SU-DHL-6 (cell line): ENCODE measurements at regions not wholly inside any gene's neighbourhood (a gene's known extent, or its start where the extent isn't known, plus 50 kb on each side); places are given as distances from the start of the nearest gene placed in this dataset.
"Not testable (repeated sequence)": the region's sequence is repeated elsewhere in the genome, so short reads cannot be mapped to it uniquely, and the experiment has no call there.

Source experiments
- H2AFZ ChIP-seq: fragments of 200-600 bp; sonication (generic); 2 replicates; pipeline ENCODE4 v1.6.1; 2014; ENCODE audit warnings: low read depth, mild to moderate bottlenecking, moderate library complexity, mixed read lengths, antibody characterized with exemption, low read length; ENCODE audit not compliant: severe bottlenecking
- H3F3A ChIP-seq: fragments of 200-600 bp; shearing (Covaris generic); 2 replicates; pipeline ENCODE4 v1.6.0; 2016; ENCODE audit warnings: antibody characterized with exemption, mild to moderate bottlenecking; ENCODE audit not compliant: insufficient read depth
- H3K27ac ChIP-seq: fragments of 200-600 bp; sonication (generic); 2 replicates; pipeline ENCODE4 v1.5.1; 2016; ENCODE audit warnings: low read depth, mild to moderate bottlenecking, low read length, moderate library complexity, mixed read lengths
- H3K27me3 ChIP-seq: fragments of 200-600 bp; sonication (generic), shearing (Covaris generic); 2 replicates; pipeline ENCODE4 v1.6.0; 2014; ENCODE audit warnings: mild to moderate bottlenecking, low read length
- H3K36me3 ChIP-seq: fragments of 200-600 bp; sonication (generic); 2 replicates; pipeline ENCODE4 v1.6.1; 2014; ENCODE audit warnings: mild to moderate bottlenecking, low read length, mixed read lengths
- H3K4me2 ChIP-seq: fragments of 300-600, 200-600 bp; shearing (Covaris generic), sonication (generic); 2 replicates; pipeline ENCODE4 v1.6.0; 2014; ENCODE audit warnings: low read length, low read depth, mild to moderate bottlenecking; ENCODE audit not compliant: poor library complexity, severe bottlenecking
- H3K4me3 ChIP-seq: fragments of 200-600 bp; sonication (generic); 2 replicates; pipeline ENCODE4 v1.5.1; 2014; ENCODE audit warnings: antibody characterized with exemption, low read length, mild to moderate bottlenecking, mixed read lengths; ENCODE audit not compliant: insufficient read depth, poor library complexity, severe bottlenecking
- H3K79me2 ChIP-seq: fragments of 200-600 bp; sonication (generic); 2 replicates; pipeline ENCODE4 v1.6.1; 2014; ENCODE audit warnings: mild to moderate bottlenecking, low read length, moderate library complexity; ENCODE audit not compliant: insufficient read depth
- H3K9ac ChIP-seq: fragments of 200-600 bp; sonication (generic); 2 replicates; pipeline ENCODE4 v1.7.0; 2014; ENCODE audit warnings: mild to moderate bottlenecking, low read length
- H3K9me2 ChIP-seq: fragments of 200-600 bp; sonication (generic); replicated peaks from 2 replicates; pipeline ENCODE4 v1.6.1; 2014; ENCODE audit warnings: low read length; ENCODE audit not compliant: insufficient read depth
- H3K9me3 ChIP-seq: fragments of 200-600 bp; sonication (generic); 2 replicates; pipeline ENCODE4 v1.6.1; 2014; ENCODE audit warnings: low read length, mixed read lengths; ENCODE audit not compliant: insufficient read depth
- H4K20me1 ChIP-seq: fragments of 200-600 bp; sonication (generic); 2 replicates; pipeline ENCODE4 v1.6.1; 2014; ENCODE audit warnings: low read depth, mild to moderate bottlenecking, antibody characterized with exemption, low read length, moderate library complexity, mixed read lengths
- EZH2phosphoT487 ChIP-seq: fragments of 200-600 bp; sonication (generic), shearing (Covaris generic); conservative IDR thresholded peaks from 2 replicates; pipeline ENCODE4 v1.6.1; 2018; ENCODE audit warnings: mild to moderate bottlenecking, antibody characterized with exemption, low read length, moderate library complexity, mixed read lengths
- TF ChIP-seq, protein P1 (sequence below): fragments of 200-600 bp; sonication (generic); IDR thresholded peaks from one replicate; pipeline ENCODE4 v1.5.1; 2017; ENCODE audit warnings: antibody characterized with exemption, mild to moderate bottlenecking, low read length, moderate library complexity; ENCODE audit not compliant: insufficient read depth, poor library complexity, severe bottlenecking

DNA sequence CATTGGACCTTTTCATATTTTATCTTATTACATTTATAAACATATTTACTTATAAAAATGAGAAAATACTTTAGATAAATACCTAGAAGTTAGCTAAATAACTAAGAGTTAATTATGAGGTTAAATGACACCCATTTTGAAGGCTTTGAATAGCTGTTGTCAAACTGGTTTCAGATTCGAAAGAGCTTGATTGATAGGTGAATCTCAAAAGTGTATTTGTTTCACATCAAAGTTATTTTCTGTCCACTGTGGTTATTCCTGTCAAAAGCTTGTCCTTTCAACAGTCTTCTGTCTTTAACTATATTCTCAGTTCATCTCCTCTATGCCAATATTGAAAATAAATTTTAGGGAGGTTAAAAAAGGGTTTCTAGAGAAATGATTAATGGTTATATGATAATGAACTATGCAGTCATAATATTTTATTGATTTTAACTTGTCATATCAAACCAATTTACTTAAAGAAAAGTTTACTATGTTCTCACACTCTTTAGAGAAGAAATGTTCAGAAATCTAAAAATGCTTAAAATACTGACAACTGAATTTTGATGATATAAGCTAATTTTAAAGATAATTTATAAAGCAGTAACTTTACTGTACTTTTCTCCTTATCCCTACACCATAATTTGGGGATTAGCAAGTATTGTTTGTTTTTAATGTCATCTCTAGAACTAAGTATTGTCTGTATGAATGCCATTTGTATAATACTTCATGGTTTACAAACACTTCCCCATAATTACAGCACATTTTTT, 72.0 kb upstream of the FOXP2 start:
- no peaks in the 10 kb centered on the region for H3K9me2 ChIP-seq
- no peak overlapping the region for H3K4me2 ChIP-seq
- H3K36me3 ChIP-seq: no peaks in the 10 kb centered on the region
- H4K20me1 ChIP-seq: no peaks in the 10 kb centered on the region
- no peaks in the 10 kb centered on the region for H3K9me3 ChIP-seq
- H3F3A ChIP-seq: no peaks in the 10 kb centered on the region
- H3K27ac ChIP-seq: no peak overlapping the region
- no peak overlapping the region for H3K9ac ChIP-seq
- H3K79me2 ChIP-seq: no peaks in the 10 kb centered on the region
- no peak overlapping the region for H3K4me3 ChIP-seq
- no peaks in the 10 kb centered on the region for H3K27me3 ChIP-seq
- no peak overlapping the region for H2AFZ ChIP-seq
- TF ChIP-seq, protein P1, sequence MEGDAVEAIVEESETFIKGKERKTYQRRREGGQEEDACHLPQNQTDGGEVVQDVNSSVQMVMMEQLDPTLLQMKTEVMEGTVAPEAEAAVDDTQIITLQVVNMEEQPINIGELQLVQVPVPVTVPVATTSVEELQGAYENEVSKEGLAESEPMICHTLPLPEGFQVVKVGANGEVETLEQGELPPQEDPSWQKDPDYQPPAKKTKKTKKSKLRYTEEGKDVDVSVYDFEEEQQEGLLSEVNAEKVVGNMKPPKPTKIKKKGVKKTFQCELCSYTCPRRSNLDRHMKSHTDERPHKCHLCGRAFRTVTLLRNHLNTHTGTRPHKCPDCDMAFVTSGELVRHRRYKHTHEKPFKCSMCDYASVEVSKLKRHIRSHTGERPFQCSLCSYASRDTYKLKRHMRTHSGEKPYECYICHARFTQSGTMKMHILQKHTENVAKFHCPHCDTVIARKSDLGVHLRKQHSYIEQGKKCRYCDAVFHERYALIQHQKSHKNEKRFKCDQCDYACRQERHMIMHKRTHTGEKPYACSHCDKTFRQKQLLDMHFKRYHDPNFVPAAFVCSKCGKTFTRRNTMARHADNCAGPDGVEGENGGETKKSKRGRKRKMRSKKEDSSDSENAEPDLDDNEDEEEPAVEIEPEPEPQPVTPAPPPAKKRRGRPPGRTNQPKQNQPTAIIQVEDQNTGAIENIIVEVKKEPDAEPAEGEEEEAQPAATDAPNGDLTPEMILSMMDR: no peak
- TF ChIP-seq EZH2phosphoT487: no peak

DNA sequence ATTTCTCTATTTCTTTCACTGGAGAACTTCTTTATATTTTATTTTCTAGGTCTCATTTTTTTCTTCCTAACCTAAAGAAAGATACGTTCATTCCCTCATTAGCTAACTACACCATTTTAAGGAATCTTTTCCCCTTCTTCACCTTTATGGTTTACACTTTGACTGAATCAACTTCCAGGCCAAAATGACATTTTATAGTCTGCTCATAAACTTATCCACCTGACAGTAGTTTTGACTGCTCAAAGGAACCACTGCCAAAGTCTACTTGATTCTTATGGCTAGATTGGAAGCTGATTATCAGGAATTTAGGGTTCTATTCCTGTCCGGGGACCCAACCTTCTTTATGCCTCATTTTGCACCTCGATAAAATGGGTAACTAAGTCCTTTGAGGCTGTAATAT, 73.0 kb upstream of the FOXP2 start:
- H3F3A ChIP-seq: no peaks in the 10 kb centered on the region
- H3K4me2 ChIP-seq: no peak overlapping the region
- H3K9ac ChIP-seq: no peak overlapping the region
- no peaks in the 10 kb centered on the region for H3K9me3 ChIP-seq
- H2AFZ ChIP-seq: no peak overlapping the region
- H3K27me3 ChIP-seq: no peaks in the 10 kb centered on the region
- H3K9me2 ChIP-seq: no peaks in the 10 kb centered on the region
- H3K36me3 ChIP-seq: no peaks in the 10 kb centered on the region
- H3K79me2 ChIP-seq: no peaks in the 10 kb centered on the region
- no peak overlapping the region for H3K4me3 ChIP-seq
- no peaks in the 10 kb centered on the region for H4K20me1 ChIP-seq
- no peak overlapping the region for H3K27ac ChIP-seq
- TF ChIP-seq EZH2phosphoT487: no peak
- TF ChIP-seq, protein P1: no peak

DNA sequence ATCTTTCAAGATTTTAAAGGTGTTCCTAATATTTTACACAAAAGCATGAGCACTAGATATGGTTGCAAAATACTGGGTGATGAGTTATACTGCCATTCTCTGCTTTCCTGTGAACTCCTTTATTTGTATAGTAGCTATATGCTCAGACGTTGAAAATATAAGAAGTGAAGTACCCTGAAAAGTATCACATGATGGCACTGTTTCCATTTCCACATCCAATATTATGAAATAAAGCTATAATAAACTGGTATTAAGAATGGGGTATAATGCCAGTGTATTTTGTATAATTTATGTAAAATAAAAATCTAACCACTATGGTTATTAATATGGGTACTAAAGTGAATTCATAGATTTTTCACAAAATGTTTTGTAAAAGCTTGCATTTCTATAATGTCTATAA, 79.6 kb upstream of the FOXP2 start:
- H3K4me2 ChIP-seq: no peak overlapping the region
- no peaks in the 10 kb centered on the region for H3K36me3 ChIP-seq
- no peak overlapping the region for H3K9ac ChIP-seq

DNA sequence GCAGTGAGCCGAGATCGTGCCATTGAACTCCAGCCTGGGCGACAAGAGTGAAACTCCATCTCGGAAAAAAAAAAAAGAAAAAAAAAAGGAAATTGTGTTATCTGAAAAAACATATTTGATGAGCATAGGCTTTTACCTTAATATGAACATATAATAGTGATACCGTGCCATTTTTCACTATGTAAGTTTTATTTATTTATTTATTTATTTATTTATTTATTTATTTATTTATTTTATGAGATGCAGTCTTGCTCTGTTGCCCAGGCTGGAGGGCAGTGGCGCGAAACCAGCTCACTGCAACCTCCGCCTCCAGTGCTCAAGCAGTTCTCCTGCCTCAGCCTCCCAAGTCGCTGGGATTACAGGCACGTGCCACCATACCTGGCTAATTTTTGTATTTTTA, 85.2 kb upstream of the FOXP2 start:
- H3K36me3 ChIP-seq, H4K20me1 ChIP-seq, H3K9ac ChIP-seq, H3K27ac ChIP-seq, H2AFZ ChIP-seq, H3K4me3 ChIP-seq, H3K79me2 ChIP-seq, H3K27me3 ChIP-seq, H3K4me2 ChIP-seq, H3K9me2 ChIP-seq, H3K9me3 ChIP-seq, H3F3A ChIP-seq: not testable (repeated sequence)

More for the DNA sequence above, 79.6 kb upstream of the FOXP2 start:
- Histone ChIP-seq H3K4me3 (no peak overlapping the region), H3F3A (no peaks in the 10 kb centered on the region), H3K27me3 (no peaks in the 10 kb centered on the region), H3K9me3 (no peaks in the 10 kb centered on the region), H3K79me2 (no peaks in the 10 kb centered on the region), H4K20me1 (no peaks in the 10 kb centered on the region; the same call in 1 of the 2 replicates), H2AFZ (no peak overlapping the region), H3K9me2 (no peaks in the 10 kb centered on the region), H3K27ac (no peak overlapping the region)
- TF ChIP-seq, protein P1: no peak
- no peak for TF ChIP-seq EZH2phosphoT487
